Erythroblast (primary cell): ENCODE measurements at regions not wholly inside any gene's neighbourhood (a gene's known extent, or its start where the extent isn't known, plus 50 kb on each side); places are given as distances from the start of the nearest gene placed in this dataset.
"Not testable (repeated sequence)": the region's sequence is repeated elsewhere in the genome, so short reads cannot be mapped to it uniquely, and the experiment has no call there.

Experiments
- DNase-seq, 2 experiments: peaks; one replicate each; lab custom pipeline; 2025; lab: John Stamatoyannopoulos, UW
- GATA1 ChIP-seq: IDR thresholded peaks from 2 replicates; pipeline ENCODE4 v1.6.1; 2011; ENCODE audit warnings: low read depth, mild to moderate bottlenecking, control low read depth, low read length, moderate library complexity
- POLR2A ChIP-seq: IDR thresholded peaks from 2 replicates; pipeline ENCODE4 v1.6.1; 2011; ENCODE audit warnings: mild to moderate bottlenecking, low read length

DNA sequence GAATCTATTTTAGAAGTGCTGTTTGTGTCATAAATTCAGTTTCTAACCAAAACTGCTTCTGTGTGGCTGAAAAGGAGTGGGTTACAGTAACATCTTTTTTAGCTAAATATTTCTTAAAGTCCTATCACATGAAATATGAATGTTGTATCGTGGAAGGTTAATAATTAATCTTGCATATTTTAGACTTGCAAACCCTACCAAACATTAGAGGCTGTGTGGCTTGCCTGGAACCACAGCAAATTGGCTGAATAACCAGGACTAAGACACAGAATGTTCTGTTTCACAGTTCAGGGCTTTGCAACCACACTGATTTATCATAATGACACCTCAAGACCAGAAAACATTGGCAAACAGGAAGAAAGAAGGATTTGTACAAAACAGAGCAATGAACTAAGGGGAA, 208.9 kb upstream of the CNTNAP5 start:
- no peak for DNase-seq
- TF ChIP-seq GATA1 (no peak), POLR2A (no peak)

DNA sequence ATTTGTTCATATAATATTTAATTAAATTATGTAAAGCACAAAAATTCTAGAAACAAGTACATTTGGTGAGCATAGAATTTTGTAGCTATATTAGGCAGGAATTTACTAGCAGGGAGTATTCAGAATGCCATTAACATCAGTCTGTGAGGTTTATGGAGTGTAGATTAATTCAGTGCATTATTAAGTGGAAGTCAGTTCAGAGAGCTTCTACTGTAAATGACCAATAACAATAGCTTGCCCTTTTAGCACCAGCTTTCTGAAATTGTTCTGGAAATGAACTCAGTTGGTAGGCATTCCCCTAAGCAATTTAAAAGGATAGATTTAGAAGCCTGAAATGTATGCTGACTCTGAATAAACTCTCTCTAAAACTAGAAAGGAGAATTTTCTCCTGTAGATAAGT, 208.2 kb upstream of the CNTNAP5 start:
- DNase-seq, result no peak
- TF ChIP-seq GATA1 (no peak), POLR2A (no peak)

DNA sequence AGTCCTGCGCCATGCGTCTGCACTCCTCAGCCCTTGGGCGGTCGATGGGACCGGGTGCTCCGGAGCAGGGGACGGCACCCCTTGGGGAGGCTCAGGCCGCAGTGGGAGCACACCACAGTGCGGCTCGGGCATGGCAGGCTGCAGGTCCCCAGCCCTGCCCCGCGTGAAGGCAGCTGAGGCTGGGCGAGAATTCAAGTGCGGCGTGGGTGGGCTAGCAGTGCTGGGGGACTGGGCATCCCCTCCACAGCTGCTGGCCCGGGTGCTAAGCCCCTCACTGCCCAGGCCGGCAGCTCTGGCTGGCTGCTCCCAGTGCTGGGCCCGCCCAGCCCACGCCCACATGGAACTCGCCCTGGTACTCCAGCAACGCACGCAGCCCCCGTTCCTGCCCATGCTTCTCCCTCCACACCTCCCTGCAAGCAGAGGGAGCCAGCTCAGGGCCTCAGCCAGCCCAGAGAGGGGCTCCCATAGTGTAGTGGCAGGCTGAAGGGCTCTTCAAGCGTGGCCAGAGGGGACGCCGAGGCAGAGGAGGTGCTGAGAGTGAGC, 198.3 kb upstream of the CNTNAP5 start:
- no peak for TF ChIP-seq POLR2A
- no peak for TF ChIP-seq GATA1
- no peak for DNase-seq

DNA sequence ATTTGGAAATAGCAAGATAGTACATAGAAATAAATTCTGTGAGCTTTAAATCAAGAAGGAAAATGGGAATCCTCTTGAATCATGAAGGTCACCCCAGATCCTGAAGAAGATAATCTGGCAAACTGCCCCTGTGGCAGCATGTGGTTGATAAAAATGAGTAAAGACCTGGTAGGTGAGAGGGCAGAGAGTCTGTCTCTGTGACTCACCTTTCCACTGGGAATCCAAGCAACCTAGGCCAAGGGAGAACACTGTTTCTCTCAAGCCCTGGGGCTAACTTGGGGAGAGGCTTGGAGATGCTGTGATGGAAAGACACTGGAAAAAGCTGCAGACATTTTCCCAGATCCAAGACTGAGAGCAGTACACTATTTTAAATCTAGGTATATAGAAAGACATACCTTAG, 185.8 kb upstream of the CNTNAP5 start:
- TF ChIP-seq GATA1 (no peak), POLR2A (no peak)
- DNase-seq, result no peak

DNA sequence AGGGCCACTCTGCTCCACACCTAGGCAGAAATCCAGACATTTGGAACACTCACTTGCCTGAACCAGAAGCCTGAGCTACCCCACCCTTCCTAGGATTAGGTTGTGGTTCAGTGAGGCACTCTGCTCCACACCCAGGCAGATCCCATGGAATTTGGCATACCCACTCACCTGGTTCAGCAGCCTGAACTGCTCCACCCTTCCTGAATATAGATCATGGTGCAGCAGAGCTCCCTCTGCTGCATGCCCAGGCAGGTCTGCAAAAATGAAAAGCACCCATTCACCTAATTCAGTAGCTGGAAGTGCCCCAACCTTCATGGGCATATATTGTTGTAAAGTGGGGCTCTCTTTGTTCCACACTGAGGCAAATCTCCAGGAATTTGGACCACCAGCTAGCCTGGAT, 185.1 kb upstream of the CNTNAP5 start:
- TF ChIP-seq GATA1, result no peak
- no peak for TF ChIP-seq POLR2A
- DNase-seq, result no peak

DNA sequence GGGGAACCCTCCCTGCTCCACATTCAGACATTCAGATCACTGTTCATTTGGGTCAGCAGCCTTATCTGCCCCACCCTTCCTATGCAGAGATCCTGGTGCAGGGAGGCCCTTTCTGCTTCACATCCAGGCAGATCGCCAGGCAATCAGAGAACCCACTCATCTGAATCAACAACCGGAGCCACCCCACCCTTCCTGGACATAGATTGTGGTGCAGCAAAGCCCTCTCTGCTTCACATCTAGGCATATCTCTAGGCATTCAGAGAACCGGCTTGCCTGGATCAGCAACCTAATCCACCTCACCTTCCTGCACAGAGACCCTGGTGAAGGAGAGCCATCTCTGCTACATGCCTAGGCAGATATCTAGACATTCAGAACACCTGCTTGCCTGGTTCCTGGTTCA, 184.5 kb upstream of the CNTNAP5 start:
- TF ChIP-seq POLR2A, result no peak
- no peak for TF ChIP-seq GATA1
- peak in 1 of 2 experiments; percentile 42 for DNase-seq

DNA sequence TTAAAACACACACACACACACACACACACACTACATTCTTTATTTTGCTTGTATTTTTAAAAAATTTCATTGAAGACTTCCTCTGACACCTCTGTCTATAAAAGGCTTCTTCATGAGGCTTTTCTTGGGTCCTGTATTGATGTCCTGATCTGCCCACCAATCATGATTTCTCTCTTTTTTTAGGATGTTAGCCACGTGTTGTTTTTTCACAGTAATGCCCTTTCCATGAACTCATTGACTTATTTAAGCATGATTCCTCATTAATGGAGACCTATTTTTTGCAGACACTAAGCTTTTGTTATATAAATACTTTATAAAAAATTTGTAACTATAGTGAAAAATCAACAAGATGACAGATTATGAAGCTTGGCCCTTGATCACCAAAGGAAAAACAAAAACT, 173.8 kb upstream of the CNTNAP5 start:
- TF ChIP-seq POLR2A (no peak), GATA1 (no peak)
- DNase-seq, result no peak

DNA sequence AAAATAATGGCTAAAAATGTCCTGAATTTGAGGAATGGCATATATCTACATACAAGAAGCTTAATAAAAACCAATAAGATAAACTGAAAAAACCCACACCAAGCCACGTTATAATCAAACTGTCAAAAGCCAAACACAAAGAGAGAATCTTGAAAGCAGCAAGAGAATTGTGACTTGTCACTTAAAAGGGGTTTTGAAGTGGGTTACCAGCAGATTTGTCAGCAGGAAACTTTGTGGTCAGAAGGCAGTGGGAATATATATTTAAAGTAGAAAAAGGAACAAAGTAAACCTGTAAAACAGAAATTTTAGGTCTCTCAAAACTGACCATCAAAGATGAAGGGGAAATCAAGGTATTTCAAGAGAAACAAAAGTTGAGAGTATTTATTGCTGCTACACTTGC, 171.9 kb upstream of the CNTNAP5 start:
- TF ChIP-seq GATA1 (no peak), POLR2A (no peak)
- DNase-seq, result no peak

DNA sequence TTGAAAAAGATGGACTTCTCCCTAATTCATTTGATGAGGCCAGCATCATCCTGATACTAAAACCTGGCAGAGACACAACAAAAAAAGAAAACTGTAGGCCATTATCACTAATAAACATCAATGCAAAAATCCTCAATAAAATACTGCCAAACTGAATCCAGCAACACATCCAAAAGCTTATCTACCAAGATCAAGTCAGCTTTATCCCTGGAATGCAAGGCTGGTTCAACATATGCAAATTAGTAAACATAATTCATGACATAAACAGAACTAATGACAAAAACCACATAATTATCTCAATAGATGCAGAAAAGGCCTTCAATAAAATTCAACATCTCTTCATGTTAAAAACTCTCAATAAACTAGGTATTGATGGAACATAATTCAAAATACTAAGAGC, 166.1 kb upstream of the CNTNAP5 start:
- not testable (repeated sequence) for DNase-seq

DNA sequence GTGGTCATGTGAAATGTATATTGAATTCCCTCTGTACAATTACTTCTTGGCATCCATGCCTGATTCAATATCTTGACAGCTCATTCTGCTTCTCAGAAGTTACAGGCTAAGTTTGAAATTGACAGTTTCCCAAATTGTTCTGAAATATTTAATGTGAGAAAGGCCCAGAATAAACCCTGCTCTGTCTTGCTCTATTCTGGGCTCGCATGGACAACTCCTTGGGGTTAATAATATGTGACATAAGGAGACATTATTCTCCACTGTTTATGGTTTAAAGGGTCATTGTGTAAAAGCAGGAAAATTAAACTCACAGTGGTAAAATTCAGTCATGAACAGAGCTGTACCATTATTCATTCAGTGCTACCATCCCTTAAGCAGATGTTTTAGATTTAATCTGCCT, 160.7 kb upstream of the CNTNAP5 start:
- DNase-seq, result no peak
- no peak for TF ChIP-seq POLR2A

DNA sequence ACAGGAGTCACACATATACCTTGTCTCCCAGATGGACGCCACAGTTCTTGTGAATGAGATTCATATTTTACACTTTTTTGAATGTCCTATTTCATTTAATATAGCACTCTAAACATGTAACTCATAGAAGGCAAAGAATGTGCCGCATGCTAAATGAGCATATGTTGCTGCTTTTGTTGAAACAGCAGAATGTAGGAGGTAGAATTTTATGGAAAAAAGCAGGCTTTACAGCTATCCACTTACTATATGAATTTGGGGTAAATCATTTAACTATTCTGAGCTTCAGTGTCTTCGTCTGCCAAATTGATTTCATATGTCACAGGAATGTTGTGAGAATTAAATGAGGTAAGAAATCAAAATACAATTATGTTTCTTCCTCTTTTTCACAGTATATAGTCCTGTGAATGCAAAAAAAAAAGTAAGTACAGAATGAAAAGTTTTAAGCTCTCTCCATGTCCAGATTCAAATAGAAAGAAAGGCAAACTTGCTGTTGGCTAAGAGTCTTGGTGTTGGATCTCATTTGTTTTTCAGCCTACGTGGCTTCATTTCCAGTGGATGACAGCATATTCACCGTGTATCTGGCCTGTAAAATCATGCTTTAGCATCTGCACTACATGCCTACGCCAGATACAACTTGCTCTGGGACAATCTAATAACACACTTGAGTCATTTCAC, 154.7 kb upstream of the CNTNAP5 start:
- no peak for TF ChIP-seq GATA1
- TF ChIP-seq POLR2A, result no peak
- no peak for DNase-seq

DNA sequence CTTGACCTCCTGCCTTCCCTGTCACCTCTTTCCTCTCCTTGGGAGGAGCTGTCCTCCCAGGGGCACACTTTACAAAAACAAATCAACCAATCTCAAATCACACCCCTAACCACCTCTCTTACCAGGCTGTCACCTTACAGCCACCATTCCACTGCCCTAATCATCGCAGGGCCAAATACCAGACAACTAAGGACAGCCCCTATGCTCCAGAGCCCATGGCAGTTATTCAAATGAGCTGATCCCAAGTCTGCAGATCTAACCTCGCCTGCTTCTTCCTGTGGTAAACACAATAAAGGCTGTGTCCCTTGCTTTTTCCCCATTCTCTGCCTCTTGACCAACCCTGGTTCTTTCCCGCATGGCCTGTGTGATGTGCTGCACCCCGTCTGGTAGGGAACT, 154.2 kb upstream of the CNTNAP5 start:
- TF ChIP-seq GATA1, result no peak
- TF ChIP-seq POLR2A, result no peak
- DNase-seq, result no peak

DNA sequence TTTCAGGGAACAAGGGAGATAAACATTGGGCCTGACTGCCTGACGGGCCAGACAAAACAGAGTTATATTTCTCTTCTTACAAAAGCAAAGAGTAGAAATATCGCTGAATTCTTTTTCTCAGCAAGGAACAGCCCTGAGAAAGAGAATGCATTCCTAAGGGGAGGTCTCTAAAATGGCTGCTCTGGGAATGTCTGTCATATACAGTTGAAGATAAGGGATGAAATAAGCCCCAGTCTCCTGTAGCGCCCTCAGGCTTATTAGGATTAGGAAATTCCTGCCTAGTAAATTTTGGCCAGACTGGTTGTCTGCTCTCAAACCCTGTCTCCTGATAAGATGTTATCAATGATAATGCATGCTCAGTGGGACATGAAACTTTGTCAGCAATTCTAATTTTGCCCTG, 134.9 kb upstream of the CNTNAP5 start:
- TF ChIP-seq GATA1 (no peak), POLR2A (no peak)
- no peak for DNase-seq

DNA sequence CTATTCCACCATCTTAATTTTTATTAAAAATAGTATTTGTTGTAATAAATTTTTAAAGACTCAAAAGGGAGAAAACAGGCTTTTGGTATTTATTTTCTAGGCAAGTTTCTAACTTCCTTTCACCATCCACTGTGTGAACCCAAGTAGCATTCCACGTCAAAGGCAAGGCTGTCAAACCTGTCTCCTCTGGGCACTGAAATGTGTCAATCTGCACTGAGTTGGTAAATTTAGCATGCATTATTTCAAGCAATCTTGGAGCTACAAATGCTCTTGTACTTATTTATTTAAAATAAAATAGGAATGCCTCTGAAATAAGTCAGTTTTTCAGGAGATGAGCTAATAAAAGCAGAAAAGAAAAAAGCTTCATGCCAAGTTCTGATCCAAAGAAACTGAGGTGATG, 130.9 kb upstream of the CNTNAP5 start:
- TF ChIP-seq POLR2A, result no peak
- no peak for TF ChIP-seq GATA1

DNA sequence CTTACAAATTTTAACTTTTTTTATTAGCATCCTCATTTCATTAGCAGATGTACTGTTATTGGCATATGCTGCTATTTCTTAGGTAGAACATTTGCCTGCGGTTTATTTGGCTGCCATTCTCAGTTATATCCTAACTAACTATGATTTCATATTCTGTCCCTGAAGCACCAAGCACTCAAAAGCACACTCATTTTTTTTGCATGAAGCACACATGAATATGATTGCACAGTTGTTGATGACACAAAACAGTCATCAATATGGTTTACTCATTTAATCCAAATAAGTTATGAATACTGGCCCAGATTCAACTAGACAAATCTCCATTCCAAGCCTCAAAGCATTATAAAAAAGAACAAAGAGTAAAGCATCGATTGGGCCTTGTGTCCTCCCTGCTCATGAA, 129.4 kb upstream of the CNTNAP5 start:
- no peak for DNase-seq
- TF ChIP-seq POLR2A, result no peak
- no peak for TF ChIP-seq GATA1

More for the DNA sequence above, 130.9 kb upstream of the CNTNAP5 start:
- DNase-seq, result no peak
